GM18499 (cell line): ENCODE measurements at regions not wholly inside any gene's neighbourhood (a gene's known extent, or its start where the extent isn't known, plus 50 kb on each side); places are given as distances from the start of the nearest gene placed in this dataset.

Experiments used
- ATAC-seq: cut with Tn5 transposase; IDR thresholded peaks from one replicate; pipeline ENCODE4 v1.9.1; 2021; ENCODE audit warnings: moderate number of reproducible peaks; ENCODE audit not compliant: insufficient read depth, unreplicated experiment

DNA sequence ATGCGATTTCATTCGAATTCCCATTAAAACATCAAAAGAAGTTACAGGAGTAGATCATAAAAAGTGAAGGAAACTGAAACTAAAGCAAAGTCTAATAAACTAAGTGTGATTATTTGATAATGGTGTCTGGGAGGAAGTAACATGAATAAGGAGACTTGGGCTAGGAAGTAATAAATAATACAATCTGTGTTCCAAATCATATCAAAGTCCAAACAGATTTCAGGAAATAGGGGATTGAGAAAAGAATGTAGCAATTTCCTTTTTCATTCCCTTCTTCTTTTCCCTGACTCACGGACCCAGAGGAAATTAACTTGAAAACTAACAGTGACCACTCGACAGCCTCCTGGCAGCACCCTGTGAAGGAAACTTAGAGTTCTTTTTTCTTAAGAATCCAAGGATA lies 758.4 kb upstream of the GCFC2 start:
- no peak for ATAC-seq

- ATAC-seq: no peak
Measured at GRCh38 chr2:76467326-76467725, 756.6 kb upstream of the GCFC2 start.

DNA sequence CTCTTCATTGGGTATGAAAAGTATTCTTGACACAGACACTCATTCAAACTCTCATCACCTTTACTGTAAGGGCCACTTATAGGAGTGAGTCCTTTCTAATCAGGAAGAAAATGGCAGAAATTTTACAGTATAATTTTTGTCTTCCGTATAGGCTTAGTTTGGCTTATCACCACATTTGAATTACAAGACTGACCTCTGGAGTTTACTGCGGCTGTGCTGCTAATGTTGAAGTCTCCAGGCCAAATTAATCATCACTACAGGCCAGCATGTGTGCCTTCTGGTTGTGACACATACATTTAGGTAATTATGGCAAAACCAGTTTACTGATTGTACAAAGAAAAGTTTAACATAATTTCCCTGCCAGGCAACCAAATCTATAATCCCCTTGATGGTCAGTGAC lies 753.6 kb upstream of the GCFC2 start:
- ATAC-seq: no peak

GRCh38 chr2:76461431-76461830 lies 750.7 kb upstream of the GCFC2 start:
- no peak for ATAC-seq

DNA sequence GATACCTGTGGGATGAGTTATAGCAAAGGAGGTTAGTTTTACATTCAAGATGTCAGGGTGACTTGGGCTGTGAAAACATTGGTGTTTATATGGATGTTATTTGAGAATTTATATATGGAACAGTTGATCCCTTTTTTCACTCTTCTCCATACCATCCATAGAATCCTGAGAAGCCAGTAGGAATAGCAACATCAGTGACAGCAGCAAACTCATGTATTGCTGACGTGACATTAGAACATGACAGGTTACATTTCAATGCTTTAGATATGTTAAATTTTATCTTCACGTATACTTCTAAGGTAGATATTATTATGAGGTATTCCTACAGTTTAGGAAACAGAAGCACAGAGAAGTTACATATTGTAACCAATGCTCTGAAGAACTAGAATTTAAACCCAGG lies 745.2 kb upstream of the GCFC2 start:
- ATAC-seq: no peak

- ATAC-seq: no peak
Measured at GRCh38 chr2:76450024-76450475, 739.3 kb upstream of the GCFC2 start.

DNA sequence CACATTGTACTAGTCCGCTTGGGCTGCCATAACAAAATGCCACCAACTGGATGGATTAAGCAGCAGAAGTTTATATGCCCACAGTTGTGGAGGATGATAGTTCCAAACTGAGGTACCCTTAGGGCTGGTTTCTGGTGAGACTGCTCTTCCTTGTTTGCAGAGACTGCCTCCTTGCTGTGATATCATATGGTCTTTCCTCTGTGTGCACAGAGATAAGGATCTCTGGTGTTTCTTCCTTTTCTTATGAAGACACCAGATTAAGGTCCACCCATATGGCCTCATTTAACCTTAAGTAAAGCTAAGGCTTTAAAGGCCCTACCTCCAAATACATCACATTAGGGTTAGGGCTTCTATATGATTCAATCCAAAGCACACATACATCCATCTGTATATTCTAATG lies 738.2 kb upstream of the GCFC2 start:
- no peak for ATAC-seq

DNA sequence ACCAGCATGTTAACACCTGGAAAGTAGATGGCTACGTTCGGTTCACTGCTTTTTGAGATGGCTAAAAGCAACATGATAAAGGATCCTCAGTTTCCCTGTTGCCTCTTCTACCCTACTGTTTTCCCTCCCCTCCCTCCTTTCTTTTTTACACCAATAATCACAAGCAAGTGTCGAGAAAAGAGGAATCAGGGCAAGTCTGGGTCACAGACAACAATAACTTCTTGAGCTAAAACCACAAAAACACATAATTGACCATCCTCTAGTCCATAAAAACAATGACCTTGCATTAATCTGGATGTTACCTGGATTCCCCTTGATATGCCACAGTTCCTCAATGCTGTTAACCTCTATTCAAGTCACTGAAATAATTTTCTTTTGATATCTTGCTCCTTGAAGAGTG lies 736.6 kb upstream of the GCFC2 start:
- ATAC-seq: no peak

- no peak for ATAC-seq
Measured at GRCh38 chr2:76446872-76447271, 736.2 kb upstream of the GCFC2 start.

GRCh38 chr2:76445880-76446279 lies 735.2 kb upstream of the GCFC2 start:
- ATAC-seq: no peak

GRCh38 chr2:76444732-76445131 lies 734.0 kb upstream of the GCFC2 start:
- ATAC-seq: no peak

GRCh38 chr2:76437564-76437963 lies 726.8 kb upstream of the GCFC2 start:
- no peak for ATAC-seq

DNA sequence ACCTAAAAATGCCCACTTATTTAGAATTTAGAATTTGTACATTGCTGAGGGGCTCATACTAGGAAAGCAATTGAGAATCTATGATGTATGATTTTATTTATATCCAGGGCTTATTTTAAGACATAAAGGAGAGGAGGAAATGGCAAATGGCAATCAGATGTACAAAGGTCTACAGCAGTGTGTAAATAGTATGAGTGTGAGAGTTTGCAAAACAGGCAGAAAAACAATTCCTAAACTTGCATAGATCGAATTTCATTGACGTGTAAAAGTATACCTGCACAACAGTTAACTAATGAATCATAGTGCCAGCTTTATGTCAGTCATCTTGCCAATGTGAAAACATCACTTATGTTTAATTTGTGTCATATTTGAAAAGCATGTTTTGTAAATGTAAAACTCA lies 718.7 kb upstream of the GCFC2 start:
- no peak for ATAC-seq

DNA sequence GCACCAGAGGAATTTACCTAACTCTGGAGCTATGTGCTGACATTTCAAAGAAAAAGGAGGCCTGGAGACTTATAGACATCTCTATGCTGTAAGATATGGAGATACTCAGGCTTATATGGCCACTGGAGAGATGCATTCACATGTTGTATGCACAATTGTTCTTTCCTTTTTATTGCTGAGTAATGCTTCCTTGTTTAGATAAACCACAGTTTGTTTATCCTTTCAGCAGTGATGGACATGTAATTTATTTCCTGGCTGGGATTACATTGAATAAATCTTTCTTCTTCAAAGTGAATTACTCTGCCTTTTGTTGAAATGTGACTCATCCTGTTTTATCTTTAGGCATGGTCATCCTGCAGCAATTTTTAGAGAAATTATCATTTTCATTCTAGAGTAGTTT lies 716.7 kb upstream of the GCFC2 start:
- ATAC-seq: no peak

GRCh38 chr2:76415821-76416220 lies 705.1 kb upstream of the GCFC2 start:
- no peak for ATAC-seq

DNA sequence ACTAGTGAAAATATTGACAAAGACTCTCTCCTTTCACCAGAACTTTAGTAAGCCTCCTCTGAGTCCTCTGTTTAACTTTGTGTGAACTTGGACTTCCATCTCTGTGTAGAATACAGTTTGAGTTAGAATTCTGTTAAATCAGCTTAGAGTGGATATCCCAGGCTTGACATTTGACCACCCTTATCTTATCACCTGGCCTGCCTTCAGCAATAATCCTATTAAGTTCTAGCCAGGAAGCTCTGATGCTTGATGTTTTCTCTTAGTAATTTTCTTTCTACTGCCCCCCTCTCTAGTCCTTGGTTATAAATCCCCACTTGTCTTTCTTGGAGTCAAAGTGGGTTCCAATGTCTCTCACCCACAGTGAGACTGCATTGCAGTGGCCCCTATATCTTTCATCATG lies 702.7 kb upstream of the GCFC2 start:
- no peak for ATAC-seq

DNA sequence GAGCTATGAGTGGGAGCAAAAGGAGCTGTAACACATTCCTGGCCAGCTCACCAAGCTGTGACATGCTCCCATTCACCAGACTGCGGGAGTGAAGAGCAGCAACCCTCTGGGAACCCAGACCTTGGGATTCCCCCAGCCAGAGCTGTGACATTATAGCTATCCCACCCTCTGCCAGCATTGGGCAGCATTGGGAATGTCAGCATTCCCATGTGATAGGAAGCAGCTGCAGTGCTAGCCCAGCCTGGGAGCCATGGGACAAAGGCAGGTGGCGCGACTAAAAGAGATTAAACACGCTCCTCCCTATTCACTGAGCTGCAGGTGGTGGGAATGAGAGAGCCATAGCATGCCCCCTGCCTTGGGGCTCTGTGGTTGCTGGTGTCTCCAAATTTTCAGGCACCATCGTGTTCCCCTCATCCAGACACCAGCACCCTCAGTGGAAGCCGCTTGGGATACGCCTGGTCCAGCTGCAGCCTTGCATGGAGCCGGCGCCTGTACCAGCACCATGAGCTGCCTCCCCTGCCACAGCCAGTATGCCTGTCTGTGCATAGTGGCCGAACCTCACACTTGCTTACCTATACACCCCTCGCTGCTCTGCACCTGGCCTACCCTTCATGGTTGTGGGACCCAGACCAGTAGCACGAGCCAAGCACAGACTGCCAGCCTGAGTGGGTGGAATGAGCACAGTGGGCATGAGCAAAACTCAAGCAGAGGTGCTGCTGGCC lies 695.6 kb upstream of the GCFC2 start:
- ATAC-seq: no peak

GRCh38 chr2:76393356-76393755 lies 682.6 kb upstream of the GCFC2 start:
- ATAC-seq: no peak

DNA sequence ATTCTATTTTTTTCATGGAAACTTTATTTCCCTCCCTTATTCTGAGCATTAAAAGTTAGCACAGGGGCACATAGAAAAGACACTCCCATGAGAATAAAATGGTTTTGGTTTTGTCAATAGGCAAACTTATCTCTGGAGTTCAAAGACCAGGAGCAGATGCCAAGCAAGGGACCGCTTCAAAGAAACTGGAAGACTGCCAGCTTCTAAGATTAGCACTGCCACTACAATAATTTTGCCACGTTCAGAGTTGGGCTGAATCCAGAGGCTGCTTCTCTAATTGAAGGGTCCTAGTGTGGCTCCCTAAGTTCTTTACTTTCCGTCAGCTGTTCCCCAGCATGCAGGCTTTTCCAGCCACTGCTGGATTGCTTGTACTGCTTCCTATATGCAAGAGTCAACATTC lies 681.0 kb upstream of the GCFC2 start:
- no peak for ATAC-seq

DNA sequence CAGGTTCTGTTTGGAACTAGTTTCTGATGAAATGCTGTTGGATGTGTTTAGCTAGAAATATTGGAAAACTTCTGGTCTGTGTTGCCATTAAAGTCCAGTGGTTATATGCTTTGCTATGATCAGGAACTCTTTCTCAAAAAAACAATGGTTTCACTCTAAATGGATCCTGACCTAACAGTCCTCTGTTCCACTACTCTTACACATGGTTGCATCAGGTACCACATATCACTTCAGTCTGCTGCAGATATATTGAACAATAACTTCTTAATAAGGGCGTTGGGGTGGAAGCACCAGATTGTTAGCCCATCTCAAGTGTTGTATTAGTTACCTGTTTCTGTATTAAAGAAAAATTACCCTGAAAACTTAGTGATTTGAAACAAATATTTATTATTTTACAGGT lies 676.6 kb upstream of the GCFC2 start:
- no peak for ATAC-seq

GRCh38 chr2:76385943-76386342 lies 675.2 kb upstream of the GCFC2 start:
- ATAC-seq: no peak

- no peak for ATAC-seq
Measured at GRCh38 chr2:76381624-76382023, 670.9 kb upstream of the GCFC2 start.

DNA sequence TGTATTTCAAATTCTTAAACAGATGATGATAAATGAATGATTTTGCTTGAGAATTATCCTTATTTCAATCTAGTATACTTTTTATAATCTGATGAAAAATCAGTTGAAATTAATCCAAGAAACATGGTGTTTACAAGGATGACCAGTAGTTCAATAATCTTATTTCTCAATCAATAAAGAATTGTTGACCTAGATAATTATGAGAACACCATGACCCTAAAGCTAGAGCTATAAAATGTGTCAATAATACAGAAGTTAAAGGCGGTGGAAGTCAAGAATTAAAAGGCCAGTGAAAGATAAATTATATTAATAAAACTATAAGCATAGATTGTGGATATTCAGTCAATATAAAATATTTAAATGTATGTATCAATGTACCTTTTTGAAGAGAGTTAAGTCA lies 667.4 kb upstream of the GCFC2 start:
- ATAC-seq: no peak
